Parathyroid adenoma (tissue), 2 donors: ENCODE measurements at regions not wholly inside any gene's neighbourhood (a gene's known extent, or its start where the extent isn't known, plus 50 kb on each side); places are given as distances from the start of the nearest gene placed in this dataset.

ENCODE experiments used
- H2AFZ ChIP-seq: fragments of 300-600 bp; sonication (generic); one replicate; pipeline ENCODE4 v1.7.0; 2017; ENCODE audit warnings: antibody characterized with exemption, mild to moderate bottlenecking
- H3K27ac ChIP-seq: fragments of 300-600 bp; sonication (generic); one replicate; pipeline ENCODE4 v1.7.0; 2017
- H3K27me3 ChIP-seq: fragments of 300-600 bp; sonication (generic); one replicate; pipeline ENCODE4 v1.7.0; 2017; ENCODE audit warnings: low read length; ENCODE audit not compliant: control insufficient read depth, insufficient read depth
- H3K36me3 ChIP-seq: fragments of 300-600 bp; sonication (generic); one replicate; pipeline ENCODE4 v1.7.0; 2017; ENCODE audit warnings: low read length; ENCODE audit not compliant: control insufficient read depth, insufficient read depth
- H3K4me1 ChIP-seq: fragments of 300-600 bp; sonication (generic); one replicate; pipeline ENCODE4 v1.7.0; 2017; ENCODE audit warnings: control low read depth
- H3K4me2 ChIP-seq: fragments of 300-600 bp; sonication (generic); one replicate; pipeline ENCODE4 v1.7.0; 2017; ENCODE audit warnings: low read length
- H3K4me3 ChIP-seq: fragments of 300-600 bp; sonication (generic); one replicate; pipeline ENCODE4 v1.7.0; 2017; ENCODE audit warnings: low read depth, low read length
- H3K79me2 ChIP-seq: fragments of 300-600 bp; sonication (generic); one replicate; pipeline ENCODE4 v1.7.0; 2017; ENCODE audit warnings: control low read depth
- H3K9ac ChIP-seq: fragments of 300-600 bp; sonication (generic); one replicate; pipeline ENCODE4 v1.7.0; 2017; ENCODE audit warnings: mild to moderate bottlenecking
- H3K9me3 ChIP-seq: fragments of 300-600 bp; sonication (generic); one replicate; pipeline ENCODE4 v1.7.0; 2017; ENCODE audit warnings: low read length; ENCODE audit not compliant: control insufficient read depth
- CTCF ChIP-seq: fragments of 300-600 bp; sonication (generic); IDR thresholded peaks from one replicate; pipeline ENCODE4 v1.7.0; 2017; ENCODE audit warnings: antibody characterized with exemption, mild to moderate bottlenecking
- donor health status: primary hyperparathyroidism.

GRCh38 chr5:2565147-2565546, 186.3 kb downstream of the IRX2 start:
- H3K4me1 ChIP-seq: no peaks in the 10 kb centered on the region
- no peak overlapping the region for H3K9ac ChIP-seq
- H3K4me2 ChIP-seq: no peak overlapping the region
- no peaks in the 10 kb centered on the region for H3K36me3 ChIP-seq
- H3K27me3 ChIP-seq: no peaks in the 10 kb centered on the region
- TF ChIP-seq CTCF: no peak
- no peaks in the 10 kb centered on the region for H3K9me3 ChIP-seq
- H3K27ac ChIP-seq: no peak overlapping the region
- no peak overlapping the region for H3K4me3 ChIP-seq
- no peaks in the 10 kb centered on the region for H3K79me2 ChIP-seq
- no peak overlapping the region for H2AFZ ChIP-seq

GRCh38 chr5:2563046-2563445, 188.4 kb downstream of the IRX2 start:
- no peak overlapping the region for H3K4me3 ChIP-seq
- H3K36me3 ChIP-seq: no peaks in the 10 kb centered on the region
- H3K4me1 ChIP-seq: peaks cover 8% of the 10 kb centered on the region
- no peaks in the 10 kb centered on the region for H3K27me3 ChIP-seq
- no peak for TF ChIP-seq CTCF
- H3K9ac ChIP-seq: no peak overlapping the region
- no peak overlapping the region for H2AFZ ChIP-seq
- H3K79me2 ChIP-seq: no peaks in the 10 kb centered on the region
- H3K4me2 ChIP-seq: no peak overlapping the region
- H3K27ac ChIP-seq: no peak overlapping the region
- H3K9me3 ChIP-seq: no peaks in the 10 kb centered on the region

DNA sequence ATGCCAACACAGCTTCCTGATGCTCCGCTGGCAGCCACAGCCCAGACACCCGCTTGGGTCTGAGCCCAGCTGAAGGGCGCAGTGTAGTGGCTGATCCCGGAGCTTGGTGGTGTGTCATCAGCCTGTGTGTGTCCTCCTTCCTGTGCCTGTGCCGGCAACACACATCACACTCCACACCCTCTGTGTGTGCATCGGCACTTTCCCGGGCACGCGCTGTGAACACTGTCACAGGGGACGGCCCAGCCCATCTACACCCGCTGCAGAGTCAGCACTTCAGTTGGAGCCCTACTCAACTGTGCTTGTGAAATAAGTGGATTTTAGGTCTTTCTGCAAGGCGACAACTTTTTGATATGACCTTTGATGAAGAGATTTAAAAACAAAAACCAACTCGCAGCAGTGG, 189.4 kb downstream of the IRX2 start:
- Histone ChIP-seq H3K36me3 (no peaks in the 10 kb centered on the region), H3K27ac (no peak overlapping the region), H3K4me3 (no peak overlapping the region), H3K4me2 (no peak overlapping the region), H3K79me2 (no peaks in the 10 kb centered on the region), H3K27me3 (no peaks in the 10 kb centered on the region), H3K4me1 (peaks cover 8% of the 10 kb centered on the region), H3K9ac (no peak overlapping the region), H2AFZ (no peak overlapping the region), H3K9me3 (no peaks in the 10 kb centered on the region)
- no peak for TF ChIP-seq CTCF

GRCh38 chr5:2560435-2560834, 191.0 kb downstream of the IRX2 start:
- H3K9me3 ChIP-seq: no peaks in the 10 kb centered on the region
- no peaks in the 10 kb centered on the region for H3K27me3 ChIP-seq
- peaks cover 8% of the 10 kb centered on the region for H3K4me1 ChIP-seq
- no peak overlapping the region for H2AFZ ChIP-seq
- no peak overlapping the region for H3K27ac ChIP-seq
- no peak overlapping the region for H3K9ac ChIP-seq
- no peak overlapping the region for H3K4me2 ChIP-seq
- H3K4me3 ChIP-seq: no peak overlapping the region
- H3K36me3 ChIP-seq: no peaks in the 10 kb centered on the region
- no peaks in the 10 kb centered on the region for H3K79me2 ChIP-seq
- no peak for TF ChIP-seq CTCF

- Histone ChIP-seq H3K36me3 (no peaks in the 10 kb centered on the region), H3K27me3 (no peaks in the 10 kb centered on the region), H2AFZ (no peak overlapping the region), H3K9me3 (no peaks in the 10 kb centered on the region), H3K4me3 (no peak overlapping the region), H3K4me2 (no peak overlapping the region), H3K9ac (no peak overlapping the region), H3K27ac (no peak overlapping the region), H3K4me1 (peaks cover 8% of the 10 kb centered on the region), H3K79me2 (no peaks in the 10 kb centered on the region)
- no peak for TF ChIP-seq CTCF
Measured at GRCh38 chr5:2557435-2557834, 194.0 kb downstream of the IRX2 start.
